ENCODE measurements at regions not wholly inside any gene's neighbourhood (a gene's known extent, or its start where the extent isn't known, plus 50 kb on each side); places are given as distances from the start of the nearest gene placed in this dataset.
"Not testable (repeated sequence)": the region's sequence is repeated elsewhere in the genome, so short reads cannot be mapped to it uniquely, and the experiment has no call there.

GRCh38 chr4:49215082-49215479 is 229.0 kb downstream of the CWH43 start:
- TF ChIP-seq, protein P1, sequence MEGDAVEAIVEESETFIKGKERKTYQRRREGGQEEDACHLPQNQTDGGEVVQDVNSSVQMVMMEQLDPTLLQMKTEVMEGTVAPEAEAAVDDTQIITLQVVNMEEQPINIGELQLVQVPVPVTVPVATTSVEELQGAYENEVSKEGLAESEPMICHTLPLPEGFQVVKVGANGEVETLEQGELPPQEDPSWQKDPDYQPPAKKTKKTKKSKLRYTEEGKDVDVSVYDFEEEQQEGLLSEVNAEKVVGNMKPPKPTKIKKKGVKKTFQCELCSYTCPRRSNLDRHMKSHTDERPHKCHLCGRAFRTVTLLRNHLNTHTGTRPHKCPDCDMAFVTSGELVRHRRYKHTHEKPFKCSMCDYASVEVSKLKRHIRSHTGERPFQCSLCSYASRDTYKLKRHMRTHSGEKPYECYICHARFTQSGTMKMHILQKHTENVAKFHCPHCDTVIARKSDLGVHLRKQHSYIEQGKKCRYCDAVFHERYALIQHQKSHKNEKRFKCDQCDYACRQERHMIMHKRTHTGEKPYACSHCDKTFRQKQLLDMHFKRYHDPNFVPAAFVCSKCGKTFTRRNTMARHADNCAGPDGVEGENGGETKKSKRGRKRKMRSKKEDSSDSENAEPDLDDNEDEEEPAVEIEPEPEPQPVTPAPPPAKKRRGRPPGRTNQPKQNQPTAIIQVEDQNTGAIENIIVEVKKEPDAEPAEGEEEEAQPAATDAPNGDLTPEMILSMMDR (IDR thresholded peaks at IDR 0.05), result not testable (repeated sequence)
- TF ChIP-seq EZH2 (IDR thresholded peaks at IDR 0.05; ENCODE audit: borderline replicate concordance, insufficient read depth, low read depth, low read length, poor library complexity, severe bottlenecking), result not testable (repeated sequence)
